K562 (cell line): ENCODE measurements at regions not wholly inside any gene's neighbourhood (a gene's known extent, or its start where the extent isn't known, plus 50 kb on each side); places are given as distances from the start of the nearest gene placed in this dataset.

Experiments used
- ATAC-seq: fragments of 200-7000 bp; cut with Tn5 transposase; 3 replicates; pipeline ENCODE4 v1.9.1; 2020; ENCODE audit warnings: moderate library complexity
- BruUV-seq: library from RNA; stranded (reverse); fragments of 400-500 nt; replicated peaks from 2 replicates; lab custom pipeline; 2021; lab: Mats Ljungman, UMichigan
- CTCF ChIA-PET: fragments of 300-600 bp; formaldehyde crosslinking; extraction: SDS; loops from one replicate; lab custom pipeline; 2021; ENCODE audit warnings: low intra/inter-chr PET ratio; lab: Yijun Ruan, JAX
- POLR2A ChIA-PET: fragments of 300-600, 350-650 bp; sonication (Branson Sonifier 250); formaldehyde crosslinking; extraction: SDS; loops from one replicate; lab custom pipeline; 2021; ENCODE audit warnings: antibody characterized with exemption, inconsistent platforms; lab: Yijun Ruan, JAX
- DNase-seq, 4 experiments: peaks; one replicate each; pipeline versions ENCODE4 v3.0.0 to v3.0.0-alpha.2; 2011 to 2018; ENCODE audit warnings: low spot score in 3 of 4, mixed read lengths in 3 of 4; ENCODE audit errors: extremely low read depth in 1 of 4
- FAIRE-seq: peaks from 2 replicates; lab custom pipeline; 2011; peaks lifted over from hg19 to GRCh38; lab: Jason Lieb, UNC
- H2AFZ ChIP-seq: 2 replicates; pipeline ENCODE4 v1.6.0; 2011; ENCODE audit warnings: low read depth, low read length, control low read depth, inconsistent platforms
- H3K27ac ChIP-seq: fragments of 200-600 bp; 3 replicates; pipeline ENCODE4 v1.8.0; 2011; ENCODE audit warnings: low read depth, mild to moderate bottlenecking, control low read depth, inconsistent platforms, low read length, moderate library complexity, mixed read lengths; ENCODE audit errors: extremely low read depth
- H3K27me3 ChIP-seq, 2 experiments: fragments of 300-600 bp in 1 of 2; 2 replicates in 1 of 2; 3 replicates in 1 of 2; pipeline versions ENCODE4 v1.6.0 to v1.8.0; 2011; ENCODE audit warnings: inconsistent platforms in 2 of 2, low read length in 2 of 2, mild to moderate bottlenecking in 1 of 2, mixed read lengths in 1 of 2, moderate library complexity in 1 of 2; ENCODE audit not compliant: control insufficient read depth in 2 of 2, insufficient read depth in 2 of 2
- H3K36me3 ChIP-seq: fragments of 300-600 bp; 3 replicates; pipeline ENCODE4 v1.8.0; 2011; ENCODE audit warnings: mild to moderate bottlenecking, low read length, inconsistent platforms; ENCODE audit not compliant: control insufficient read depth, insufficient read depth
- H3K4me1 ChIP-seq, 2 experiments: fragments of 200-600 bp in 1 of 2; replicated peaks in 1 of 2; 2 replicates in 1 of 2; 3 replicates in 1 of 2; pipeline versions ENCODE4 v1.5.1 to v1.8.0; 2011; ENCODE audit warnings: inconsistent platforms in 2 of 2, low read length in 2 of 2, mild to moderate bottlenecking in 1 of 2, mixed read lengths in 1 of 2, moderate library complexity in 1 of 2; ENCODE audit not compliant: control insufficient read depth in 2 of 2, insufficient read depth in 2 of 2
- H3K4me2 ChIP-seq: 2 replicates; pipeline ENCODE4 v1.6.1; 2011; ENCODE audit warnings: low read length, control low read depth, inconsistent platforms, mixed read lengths; ENCODE audit not compliant: insufficient read depth
- H3K4me3 ChIP-seq: fragments of 200-600 bp; sonication (generic), shearing (Covaris generic); 2 replicates; pipeline ENCODE4 v1.5.1; 2016; ENCODE audit warnings: control low read depth, inconsistent platforms
- H3K79me2 ChIP-seq: fragments of 200-600 bp; 3 replicates; pipeline ENCODE4 v1.8.0; 2011; ENCODE audit warnings: low read length, inconsistent platforms; ENCODE audit not compliant: control insufficient read depth, insufficient read depth
- H3K9ac ChIP-seq, 2 experiments: 2 replicates each; pipeline versions ENCODE4 v1.6.0 to v1.6.1; 2011; ENCODE audit warnings: low read depth in 2 of 2, low read length in 2 of 2, control low read depth in 1 of 2, inconsistent platforms in 1 of 2, mild to moderate bottlenecking in 1 of 2, mixed read lengths in 1 of 2; ENCODE audit not compliant: insufficient read depth in 1 of 2
- H3K9me1 ChIP-seq: one replicate; pipeline ENCODE4 v1.6.0; 2011; ENCODE audit warnings: inconsistent platforms, mild to moderate bottlenecking, low read length, moderate library complexity; ENCODE audit not compliant: control insufficient read depth, insufficient read depth
- H3K9me3 ChIP-seq: replicated peaks from 2 replicates; pipeline ENCODE4 v1.5.1; 2011; ENCODE audit warnings: low read depth, low read length, inconsistent platforms; ENCODE audit not compliant: control insufficient read depth, insufficient read depth
- H4K20me1 ChIP-seq: replicated peaks from 2 replicates; pipeline ENCODE4 v1.6.1; 2011; ENCODE audit warnings: low read length, inconsistent platforms, mixed read lengths; ENCODE audit not compliant: control insufficient read depth, insufficient read depth
- CBX3 ChIP-seq, 2 experiments: IDR thresholded peaks; 1 replicate in 1 of 2; 2 replicates in 1 of 2; pipeline ENCODE4 v1.6.1; 2012; ENCODE audit warnings: inconsistent platforms in 2 of 2, low read length in 2 of 2, borderline replicate concordance in 1 of 2, control low read depth in 1 of 2
- CREB3L1 ChIP-seq: fragments of 450-650 bp; IDR thresholded peaks from 2 replicates; pipeline ENCODE4 v1.6.1; 2014; ENCODE audit warnings: low read depth, mild to moderate bottlenecking, moderate library complexity, borderline replicate concordance
- FUS ChIP-seq: fragments of 200-400 bp; formaldehyde crosslinking; optimal IDR thresholded peaks from 2 replicates; pipeline ENCODE3; 2017; ENCODE audit warnings: low read depth, low read length
- GATAD2A ChIP-seq: fragments of 450-650 bp; IDR thresholded peaks from 2 replicates; pipeline ENCODE4 v1.6.1; 2017
- SOX6 ChIP-seq: fragments of 450-650 bp; IDR thresholded peaks from 2 replicates; pipeline ENCODE4 v1.6.1; 2014; ENCODE audit warnings: mild to moderate bottlenecking
- ZFP30 ChIP-seq: fragments of 250-450 bp; sonication (Bioruptor Pico); IDR thresholded peaks from 2 replicates; pipeline ENCODE4 v1.8.0; 2022; ENCODE audit warnings: moderate library complexity, mild to moderate bottlenecking, inconsistent platforms, borderline replicate concordance
- ZNF282 ChIP-seq: sonication (generic); formaldehyde crosslinking; IDR thresholded peaks from 2 replicates; pipeline ENCODE4 v1.8.1; 2023; ENCODE audit warnings: missing genetic modification reagents
- WGBS: fragments of 100-300 bp; shearing (Covaris generic); methylation state at CpG from one replicate; pipeline ENCODE4 v1.1.6; 2016; ENCODE audit warnings: low coverage, mixed read lengths; ENCODE audit not compliant: insufficient coverage; ENCODE audit errors: missing lambda C conversion rate; 5-methylcytosine and 5-hydroxymethylcytosine counted together
- in situ Hi-C: fragments of 300-500 bp; cut with MboI; formaldehyde crosslinking; loops from 4 replicates; pipeline ENCODE4 v1.15.0; 2018; ENCODE audit warnings: inconsistent platforms, mixed read lengths
- intact Hi-C: fragments of 100-400 bp; cut with micrococcal nuclease; formaldehyde crosslinking; loops from 2 replicates; pipeline ENCODE4 v1.14.2; 2022

DNA sequence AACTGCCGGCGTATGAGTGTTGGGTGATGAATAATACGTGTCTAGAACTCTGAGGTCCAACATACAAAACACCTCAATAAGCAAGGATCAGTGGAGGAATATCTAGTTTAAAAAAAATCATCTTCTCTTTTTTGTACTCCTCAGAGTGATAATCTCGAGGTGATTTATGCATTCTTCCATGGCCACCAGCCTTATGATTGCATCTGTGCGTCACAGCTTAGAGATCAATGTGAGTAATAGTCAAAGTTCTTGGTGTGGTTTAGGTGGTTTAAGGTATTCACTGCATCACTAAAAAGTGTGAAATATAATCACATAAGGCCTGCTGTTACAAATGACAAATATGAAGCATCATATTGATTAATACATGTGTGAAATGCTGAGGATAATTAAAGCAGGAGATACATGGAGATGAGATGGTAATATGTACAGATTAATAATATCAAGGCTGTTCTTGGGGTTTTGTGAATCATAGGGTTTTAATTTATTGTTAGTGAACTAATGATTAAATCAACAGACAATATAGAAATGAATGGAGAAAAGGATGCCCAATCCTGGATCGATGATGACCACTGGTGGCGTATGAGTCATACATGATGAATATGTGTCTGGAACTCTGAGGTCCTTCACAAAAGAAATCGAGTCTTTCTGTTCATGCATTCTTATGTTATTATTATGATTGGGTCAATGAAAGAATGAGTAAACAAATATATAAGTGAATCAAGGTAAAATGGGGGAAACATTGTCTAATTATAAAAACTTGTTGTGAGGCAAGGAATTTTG, 68.8 kb upstream of the RTL1 start:
- H4K20me1 ChIP-seq, result no peaks in the 10 kb centered on the region
- in situ Hi-C loops (no loop called here), intact Hi-C loops (no loop called here)
- no peaks in the 10 kb centered on the region for H3K4me1 ChIP-seq
- no peaks in the 10 kb centered on the region for H3K27me3 ChIP-seq
- ATAC-seq (no peak), FAIRE-seq (no peak), DNase-seq (no peak)
- POLR2A ChIA-PET, result no interaction called here
- TF ChIP-seq CREB3L1, result no peak
- TF ChIP-seq SOX6, result no peak
- no peak for TF ChIP-seq ZNF282 (CRISPR knock-in tag)
- TF ChIP-seq ZFP30 (CRISPR knock-in tag), result no peak
- TF ChIP-seq GATAD2A, result no peak
- no peak for TF ChIP-seq FUS
- no peak for TF ChIP-seq CBX3 (IDR thresholded peaks at IDR 0.05; ENCODE audit: borderline replicate concordance in 1 of 2, low read length in 2 of 2)
- H3K4me3 ChIP-seq, result no peak overlapping the region
- CTCF ChIA-PET, result no interaction called here
- H3K27ac ChIP-seq, result no peak overlapping the region
- no peak overlapping the region for H3K9ac ChIP-seq
- no peaks in the 10 kb centered on the region for H3K9me1 ChIP-seq
- H3K4me2 ChIP-seq, result no peak overlapping the region
- no peak overlapping the region for H2AFZ ChIP-seq
- no peaks in the 10 kb centered on the region for H3K9me3 ChIP-seq
- no peaks in the 10 kb centered on the region for H3K36me3 ChIP-seq
- no peaks in the 10 kb centered on the region for H3K79me2 ChIP-seq
- BruUV-seq, result no TSS peak
- WGBS, result 15% methylated on average over 8 of the region's 8 CpGs
